ENCODE measurements at regions not wholly inside any gene's neighbourhood (a gene's known extent, or its start where the extent isn't known, plus 50 kb on each side); places are given as distances from the start of the nearest gene placed in this dataset.

DNA sequence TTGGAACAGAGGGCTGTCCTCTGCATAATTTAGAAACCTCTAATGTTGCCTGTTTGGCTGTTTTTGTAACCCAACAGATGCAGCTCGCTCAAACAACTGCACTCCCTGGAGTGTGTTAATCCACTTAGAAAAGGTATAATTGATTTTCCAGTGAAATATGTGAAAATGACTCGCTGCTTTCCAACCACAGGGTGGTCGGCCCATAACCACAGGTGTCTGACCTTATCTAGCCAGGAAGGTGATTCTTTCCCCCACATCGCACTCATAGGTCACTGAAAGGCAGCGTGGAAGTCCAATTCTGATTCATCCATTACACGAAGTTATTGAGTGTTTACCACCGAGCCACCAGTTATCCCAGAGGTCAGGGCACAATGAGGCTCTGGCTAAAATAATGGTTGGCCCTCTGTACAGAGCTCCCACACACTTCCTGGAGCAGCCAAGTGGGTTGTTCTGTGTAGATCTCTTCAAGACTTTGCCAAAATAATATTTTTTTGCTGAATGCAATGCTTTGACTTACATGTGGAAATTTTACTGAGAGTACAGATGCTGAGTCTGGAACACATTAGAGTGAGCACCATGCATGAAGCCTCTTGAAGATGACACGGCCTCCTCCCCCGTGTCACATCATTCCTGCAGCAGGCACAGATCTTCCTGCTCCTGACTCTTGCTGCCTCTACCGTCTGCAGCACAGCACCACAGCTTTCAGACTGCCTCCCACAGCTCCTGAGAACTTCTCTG is 396.2 kb downstream of the ZNF516 start:
- H3K9me3 Mint-ChIP-seq, result peaks cover 12% of the 10 kb centered on the region
- no peaks in the 10 kb centered on the region for H3K27me3 Mint-ChIP-seq (ENCODE audit: low read depth)
- no peaks in the 10 kb centered on the region for H3K36me3 Mint-ChIP-seq (ENCODE audit: insufficient read depth)
- no peak for DNase-seq
- ATAC-seq, result no peak
- no peaks in the 10 kb centered on the region for H3K4me1 Mint-ChIP-seq (ENCODE audit: low read depth)
- no peak overlapping the region for H3K4me3 Mint-ChIP-seq

- Mint-ChIP-seq H3K9me3 (peaks cover 5% of the 10 kb centered on the region), H3K36me3 (ENCODE audit: insufficient read depth) (no peaks in the 10 kb centered on the region), H3K4me1 (ENCODE audit: low read depth) (no peaks in the 10 kb centered on the region), H3K27me3 (ENCODE audit: low read depth) (peaks cover 2% of the 10 kb centered on the region), H3K4me3 (no peak overlapping the region)
- no peak for ATAC-seq
- no peak for DNase-seq
Observed at GRCh38 chr18:76081536-76081935, 413.5 kb downstream of the ZNF516 start.

DNA sequence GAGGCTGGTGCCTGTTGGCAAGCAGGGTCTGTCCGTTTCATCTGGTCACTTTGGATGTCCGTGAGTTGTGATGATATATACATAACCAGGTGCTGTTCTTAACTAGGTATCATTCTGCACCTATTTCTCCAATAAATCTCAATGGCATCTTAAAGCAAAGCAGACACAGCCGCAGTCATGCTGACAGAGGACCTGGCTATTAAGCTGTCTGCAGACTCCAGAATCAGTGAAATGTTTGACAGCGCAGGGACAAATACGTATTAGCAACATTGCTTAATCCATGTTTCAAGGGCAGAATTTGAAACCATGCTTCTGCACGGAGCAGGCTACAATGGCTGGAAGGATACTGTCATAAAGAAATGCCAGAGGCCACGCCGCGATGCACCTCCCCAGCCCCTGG is 414.6 kb downstream of the ZNF516 start:
- H3K4me1 Mint-ChIP-seq (ENCODE audit: low read depth), result no peaks in the 10 kb centered on the region
- peaks cover 2% of the 10 kb centered on the region for H3K27me3 Mint-ChIP-seq (ENCODE audit: low read depth)
- DNase-seq (no peak), ATAC-seq (no peak)
- H3K36me3 Mint-ChIP-seq (ENCODE audit: insufficient read depth), result no peaks in the 10 kb centered on the region
- no peaks in the 10 kb centered on the region for H3K9me3 Mint-ChIP-seq
- no peak overlapping the region for H3K4me3 Mint-ChIP-seq

GRCh38 chr18:76075777-76076176 is 419.3 kb downstream of the ZNF516 start:
- no peak overlapping the region for H3K4me3 Mint-ChIP-seq
- DNase-seq, result no peak
- H3K27me3 Mint-ChIP-seq (ENCODE audit: low read depth), result no peaks in the 10 kb centered on the region
- H3K4me1 Mint-ChIP-seq (ENCODE audit: low read depth), result no peaks in the 10 kb centered on the region
- no peak for ATAC-seq
- H3K9me3 Mint-ChIP-seq, result no peaks in the 10 kb centered on the region
- no peaks in the 10 kb centered on the region for H3K36me3 Mint-ChIP-seq (ENCODE audit: insufficient read depth)

GRCh38 chr18:76064998-76065397 is 430.0 kb downstream of the ZNF516 start:
- Mint-ChIP-seq H3K27me3 (ENCODE audit: low read depth) (no peaks in the 10 kb centered on the region), H3K9me3 (no peaks in the 10 kb centered on the region), H3K36me3 (ENCODE audit: insufficient read depth) (no peaks in the 10 kb centered on the region), H3K4me3 (no peak overlapping the region), H3K4me1 (ENCODE audit: low read depth) (no peaks in the 10 kb centered on the region)
- ATAC-seq (no peak), DNase-seq (no peak)

DNA sequence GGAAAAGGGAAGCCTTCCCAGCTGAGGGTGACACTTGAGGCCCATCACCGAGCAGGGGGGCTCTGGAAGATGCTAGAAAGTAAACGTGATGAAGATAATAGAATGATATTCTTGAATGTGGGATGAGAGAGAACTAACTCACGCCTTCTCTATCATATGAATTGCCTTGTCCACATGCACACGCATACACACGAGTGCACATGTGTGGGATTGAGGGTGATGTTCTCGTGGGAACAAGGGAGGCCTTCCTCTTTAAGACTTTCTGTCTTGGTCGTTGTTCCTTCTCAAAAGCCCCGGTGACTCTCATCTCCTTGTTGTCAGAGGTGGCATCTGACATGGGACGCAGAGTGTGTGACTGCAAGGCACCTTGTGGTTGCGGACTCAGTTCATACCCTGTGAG is 436.9 kb downstream of the ZNF516 start:
- ATAC-seq, result no peak
- Mint-ChIP-seq H3K4me3 (no peak overlapping the region), H3K27me3 (ENCODE audit: low read depth) (peaks cover 2% of the 10 kb centered on the region), H3K9me3 (no peaks in the 10 kb centered on the region), H3K4me1 (ENCODE audit: low read depth) (no peaks in the 10 kb centered on the region), H3K36me3 (ENCODE audit: insufficient read depth) (no peaks in the 10 kb centered on the region)
- no peak for DNase-seq

DNA sequence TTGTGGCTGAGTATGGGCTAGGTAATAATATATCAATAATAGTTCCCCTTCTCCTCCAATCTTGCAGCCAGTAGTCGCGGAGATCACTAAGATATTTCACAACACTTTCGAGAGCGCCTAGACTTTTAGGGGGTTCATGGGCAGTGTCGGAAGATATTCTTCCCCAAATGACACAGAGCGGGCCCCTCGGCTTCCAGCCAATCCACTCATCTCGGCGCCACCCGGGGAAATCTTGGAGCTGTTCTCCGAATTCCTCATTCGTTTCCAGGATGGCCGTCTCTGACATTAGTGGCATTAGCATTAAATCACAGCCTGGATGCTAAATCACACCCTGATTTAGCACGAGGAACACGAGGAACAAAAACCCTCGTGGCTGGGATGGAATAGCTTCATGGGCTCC is 437.7 kb downstream of the ZNF516 start:
- DNase-seq, result no peak
- Mint-ChIP-seq H3K4me3 (no peak overlapping the region), H3K9me3 (no peaks in the 10 kb centered on the region), H3K27me3 (ENCODE audit: low read depth) (peaks cover 2% of the 10 kb centered on the region), H3K4me1 (ENCODE audit: low read depth) (no peaks in the 10 kb centered on the region), H3K36me3 (ENCODE audit: insufficient read depth) (no peaks in the 10 kb centered on the region)
- ATAC-seq, result no peak

DNA sequence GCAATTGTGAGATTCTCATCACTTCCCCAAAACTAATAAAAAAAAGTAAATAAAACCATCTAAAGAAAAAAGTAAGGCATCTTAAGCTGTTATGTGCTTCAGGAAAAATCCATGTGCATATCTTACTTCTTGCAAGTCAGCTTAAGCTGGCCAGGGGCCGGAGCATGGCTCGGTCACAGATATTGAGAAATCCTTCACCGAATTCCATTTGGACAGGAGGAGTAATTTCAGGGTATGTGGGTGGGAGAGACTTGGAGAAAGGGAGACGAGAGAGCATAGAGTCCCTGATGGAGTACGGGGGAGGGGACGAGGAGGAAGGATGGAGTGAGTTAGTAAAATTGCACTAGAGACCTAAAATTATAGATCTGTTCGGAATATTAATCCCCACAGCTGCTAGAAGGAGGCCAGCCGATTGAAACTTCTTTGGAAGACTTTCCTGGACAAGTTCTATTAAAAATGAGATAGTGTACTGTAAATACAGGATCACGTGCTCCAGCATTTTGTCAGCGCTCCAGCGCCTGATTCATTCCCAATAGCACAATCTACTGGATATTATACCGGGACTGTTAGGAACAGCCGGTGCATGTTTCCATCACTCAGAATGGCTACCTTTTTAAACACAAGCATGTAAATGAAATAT is 438.5 kb downstream of the ZNF516 start:
- ATAC-seq (no peak), DNase-seq (no peak)
- Mint-ChIP-seq H3K4me1 (ENCODE audit: low read depth) (no peaks in the 10 kb centered on the region), H3K36me3 (ENCODE audit: insufficient read depth) (no peaks in the 10 kb centered on the region), H3K27me3 (ENCODE audit: low read depth) (peaks cover 2% of the 10 kb centered on the region), H3K4me3 (no peak overlapping the region), H3K9me3 (no peaks in the 10 kb centered on the region)

DNA sequence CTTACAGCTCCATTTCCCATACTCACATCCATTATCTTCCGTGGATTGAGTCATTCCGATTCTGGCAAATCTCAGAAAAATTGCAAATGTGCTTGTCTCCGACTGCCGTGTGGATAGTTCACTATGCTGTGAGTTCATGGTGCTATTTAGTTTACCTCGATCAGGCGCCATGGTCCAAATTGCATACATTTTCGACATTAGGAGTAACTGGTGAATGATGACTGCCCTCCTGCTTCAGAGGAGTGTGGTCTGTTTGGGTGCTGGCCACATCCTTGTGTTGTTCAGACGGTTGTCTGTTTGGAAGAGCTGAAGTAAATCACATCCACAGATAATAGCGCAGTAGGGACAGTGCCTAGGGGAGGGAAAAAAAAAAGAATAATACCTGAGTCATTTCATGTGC is 439.5 kb downstream of the ZNF516 start:
- H3K36me3 Mint-ChIP-seq (ENCODE audit: insufficient read depth), result no peaks in the 10 kb centered on the region
- ATAC-seq, result no peak

GRCh38 chr18:76055025-76055424 is 440.0 kb downstream of the ZNF516 start:
- no peak for ATAC-seq
- Mint-ChIP-seq H3K4me3 (no peak overlapping the region), H3K9me3 (no peaks in the 10 kb centered on the region), H3K27me3 (ENCODE audit: low read depth) (peaks cover 2% of the 10 kb centered on the region), H3K36me3 (ENCODE audit: insufficient read depth) (no peaks in the 10 kb centered on the region), H3K4me1 (ENCODE audit: low read depth) (no peaks in the 10 kb centered on the region)
- no peak for DNase-seq

More for the DNA sequence above, 439.5 kb downstream of the ZNF516 start:
- no peaks in the 10 kb centered on the region for H3K4me1 Mint-ChIP-seq (ENCODE audit: low read depth)
- no peak for DNase-seq
- H3K9me3 Mint-ChIP-seq, result no peaks in the 10 kb centered on the region
- H3K27me3 Mint-ChIP-seq (ENCODE audit: low read depth), result peaks cover 2% of the 10 kb centered on the region
- no peak overlapping the region for H3K4me3 Mint-ChIP-seq

- H3K36me3 Mint-ChIP-seq (ENCODE audit: insufficient read depth), result no peaks in the 10 kb centered on the region
- ATAC-seq (no peak), DNase-seq (no peak)
- H3K4me1 Mint-ChIP-seq (ENCODE audit: low read depth), result no peaks in the 10 kb centered on the region
- peaks cover 2% of the 10 kb centered on the region for H3K27me3 Mint-ChIP-seq (ENCODE audit: low read depth)
- no peak overlapping the region for H3K4me3 Mint-ChIP-seq
- no peaks in the 10 kb centered on the region for H3K9me3 Mint-ChIP-seq
Observed at GRCh38 chr18:76054156-76054555, 440.9 kb downstream of the ZNF516 start.

- H3K4me1 Mint-ChIP-seq (ENCODE audit: low read depth), result no peaks in the 10 kb centered on the region
- no peak overlapping the region for H3K4me3 Mint-ChIP-seq
- no peak for ATAC-seq
- no peaks in the 10 kb centered on the region for H3K9me3 Mint-ChIP-seq
- no peaks in the 10 kb centered on the region for H3K36me3 Mint-ChIP-seq (ENCODE audit: insufficient read depth)
- no peaks in the 10 kb centered on the region for H3K27me3 Mint-ChIP-seq (ENCODE audit: low read depth)
- no peak for DNase-seq
Observed at GRCh38 chr18:76053551-76053950, 441.5 kb downstream of the ZNF516 start.

GRCh38 chr18:76052227-76052595 is 442.8 kb downstream of the ZNF516 start:
- Mint-ChIP-seq H3K4me3 (no peak overlapping the region), H3K9me3 (no peaks in the 10 kb centered on the region), H3K4me1 (ENCODE audit: low read depth) (no peaks in the 10 kb centered on the region), H3K36me3 (ENCODE audit: insufficient read depth) (no peaks in the 10 kb centered on the region), H3K27me3 (ENCODE audit: low read depth) (no peaks in the 10 kb centered on the region)
- no peak for ATAC-seq
- DNase-seq, result no peak

DNA sequence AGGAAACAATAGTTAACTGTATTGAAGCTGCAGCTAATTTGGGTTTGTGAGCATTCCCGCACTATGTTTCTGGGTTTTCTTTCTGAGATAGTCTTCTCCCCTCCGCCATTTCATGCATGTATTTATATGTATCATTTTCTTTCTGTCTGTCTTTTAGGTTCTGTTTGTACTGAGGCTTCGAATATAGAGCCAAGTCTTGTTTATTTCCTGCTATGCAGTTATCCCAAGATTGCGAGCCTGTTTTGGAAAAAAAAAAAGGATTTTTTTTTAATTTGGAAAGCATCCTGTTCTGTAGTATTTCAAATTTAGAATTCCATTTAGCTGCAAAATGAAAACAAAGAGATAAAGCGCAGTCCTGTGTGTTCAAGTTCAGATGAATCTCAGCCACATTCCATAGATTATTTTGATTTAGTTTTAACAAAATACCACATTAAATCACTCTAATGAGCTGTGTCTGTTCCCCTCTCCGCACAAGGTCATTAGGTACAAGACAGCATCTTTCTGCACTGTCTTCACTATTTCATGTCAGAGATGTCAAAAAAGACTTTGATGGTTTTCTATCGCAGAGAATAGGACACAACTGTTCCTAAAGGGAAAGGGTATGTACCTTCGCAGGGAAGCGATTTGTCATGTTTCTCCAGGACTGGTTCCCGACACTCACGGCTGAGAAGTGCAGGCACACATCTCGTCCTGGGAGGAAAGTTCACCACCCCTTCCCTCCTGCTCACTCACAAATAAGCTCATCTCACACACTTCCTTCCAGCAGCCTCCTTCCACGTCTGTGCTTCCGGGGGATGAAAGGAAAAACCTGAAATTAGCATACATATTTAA is 443.4 kb downstream of the ZNF516 start:
- Mint-ChIP-seq H3K27me3 (ENCODE audit: low read depth) (no peaks in the 10 kb centered on the region), H3K36me3 (ENCODE audit: insufficient read depth) (no peaks in the 10 kb centered on the region), H3K4me3 (no peak overlapping the region), H3K9me3 (no peaks in the 10 kb centered on the region), H3K4me1 (ENCODE audit: low read depth) (no peaks in the 10 kb centered on the region)
- DNase-seq (no peak), ATAC-seq (no peak)

GRCh38 chr18:76046221-76046620 is 448.8 kb downstream of the ZNF516 start:
- no peak for ATAC-seq
- Mint-ChIP-seq H3K9me3 (no peaks in the 10 kb centered on the region), H3K4me3 (no peak overlapping the region), H3K27me3 (ENCODE audit: low read depth) (peaks cover 2% of the 10 kb centered on the region), H3K36me3 (ENCODE audit: insufficient read depth) (no peaks in the 10 kb centered on the region), H3K4me1 (ENCODE audit: low read depth) (no peaks in the 10 kb centered on the region)
- DNase-seq, result no peak

Measured in activated T-cell treated with anti-CD3 and anti-CD28 coated beads, Interleukin-2, amount 50 U/mL, for 4 hours (primary cell).